ENCODE measurements at regions not wholly inside any gene's neighbourhood (a gene's known extent, or its start where the extent isn't known, plus 50 kb on each side); places are given as distances from the start of the nearest gene placed in this dataset.
"Not testable (repeated sequence)": the region's sequence is repeated elsewhere in the genome, so short reads cannot be mapped to it uniquely, and the experiment has no call there.

- DNase-seq = no peak
Measured at GRCh38 chr7:108813251-108814014, 243.8 kb downstream of the DNAJB9 start.

- DNase-seq = no peak
Measured at GRCh38 chr7:108815815-108816214, 246.1 kb downstream of the DNAJB9 start.

GRCh38 chr7:108818742-108819141, 249.1 kb downstream of the DNAJB9 start:
- DNase-seq = no peak

- no peak for DNase-seq
Measured at GRCh38 chr7:108824840-108825580, 255.3 kb downstream of the DNAJB9 start.

- no peak for DNase-seq
Measured at GRCh38 chr7:108825581-108825909, 255.9 kb downstream of the DNAJB9 start.

GRCh38 chr7:108836256-108836655, 266.6 kb downstream of the DNAJB9 start:
- DNase-seq = no peak

GRCh38 chr7:108838198-108838597, 268.5 kb downstream of the DNAJB9 start:
- DNase-seq = no peak

GRCh38 chr7:108839076-108839475, 269.4 kb downstream of the DNAJB9 start:
- no peak for DNase-seq

- no peak for DNase-seq
Measured at GRCh38 chr7:108845951-108846350, 276.3 kb downstream of the DNAJB9 start.

GRCh38 chr7:108846471-108846870, 276.8 kb downstream of the DNAJB9 start:
- no peak for DNase-seq

GRCh38 chr7:108848486-108848885, 278.8 kb downstream of the DNAJB9 start:
- DNase-seq = no peak

- no peak for DNase-seq
Measured at GRCh38 chr7:108860615-108861014, 290.9 kb downstream of the DNAJB9 start.

- no peak for DNase-seq
Measured at GRCh38 chr7:108861071-108861470, 291.4 kb downstream of the DNAJB9 start.

GRCh38 chr7:108863227-108863848, 293.7 kb downstream of the DNAJB9 start:
- DNase-seq = no peak

- no peak for DNase-seq
Measured at GRCh38 chr7:108869070-108869469, 299.4 kb downstream of the DNAJB9 start.

- no peak for DNase-seq
Measured at GRCh38 chr7:108875139-108875538, 305.5 kb downstream of the DNAJB9 start.

GRCh38 chr7:108890862-108891261, 321.2 kb downstream of the DNAJB9 start:
- DNase-seq = no peak

- DNase-seq = no peak
Measured at GRCh38 chr7:108908456-108908855, 338.8 kb downstream of the DNAJB9 start.

- DNase-seq = no peak
Measured at GRCh38 chr7:108911016-108911415, 341.3 kb downstream of the DNAJB9 start.

GRCh38 chr7:108920490-108920889, 350.8 kb downstream of the DNAJB9 start:
- no peak for DNase-seq

GRCh38 chr7:108943048-108943447, 373.4 kb downstream of the DNAJB9 start:
- not testable (repeated sequence) for DNase-seq

GRCh38 chr7:108947526-108947925, 377.9 kb downstream of the DNAJB9 start:
- no peak for DNase-seq

- DNase-seq = peak in 1 of 56 donors; percentile 3
Measured at GRCh38 chr7:108972004-108972403, 402.3 kb downstream of the DNAJB9 start.

Measured in nucleus accumbens (tissue), 56 donors.